AG10803 (cell line): ENCODE measurements at regions not wholly inside any gene's neighbourhood (a gene's known extent, or its start where the extent isn't known, plus 50 kb on each side); places are given as distances from the start of the nearest gene placed in this dataset.

ENCODE experiments used
- DNase-seq: peaks from one replicate; pipeline ENCODE4 v3.0.0; 2010; ENCODE audit warnings: low read depth
- H3K4me3 ChIP-seq: 2 replicates; pipeline ENCODE4 v1.5.1; 2011; ENCODE audit warnings: mild to moderate bottlenecking, low read length, control low read depth
- CTCF ChIP-seq: conservative IDR thresholded peaks from 2 replicates; pipeline ENCODE4 v1.5.1; 2011; ENCODE audit warnings: mild to moderate bottlenecking, low read length, control low read depth, inconsistent platforms

- no peak overlapping the region for H3K4me3 ChIP-seq
- DNase-seq: peak; percentile 68
- no peak for TF ChIP-seq CTCF
Measured at GRCh38 chr4:24657768-24658617, 73.6 kb upstream of the DHX15 start.

GRCh38 chr4:24659241-24659961 lies 75.0 kb upstream of the DHX15 start:
- DNase-seq: no peak
- H3K4me3 ChIP-seq: no peak overlapping the region
- no peak for TF ChIP-seq CTCF

GRCh38 chr4:24662056-24662455 lies 77.7 kb upstream of the DHX15 start:
- no peak for TF ChIP-seq CTCF
- H3K4me3 ChIP-seq: no peak overlapping the region
- DNase-seq: no peak

- no peak overlapping the region for H3K4me3 ChIP-seq
- no peak for TF ChIP-seq CTCF
- DNase-seq: no peak
Measured at GRCh38 chr4:24662542-24662941, 78.2 kb upstream of the DHX15 start.

GRCh38 chr4:24664956-24665355 lies 80.6 kb upstream of the DHX15 start:
- no peak for TF ChIP-seq CTCF
- DNase-seq: peak; percentile 92
- H3K4me3 ChIP-seq: peak overlapping the region; percentile 8

- no peak for TF ChIP-seq CTCF
- no peak overlapping the region for H3K4me3 ChIP-seq
- no peak for DNase-seq
Measured at GRCh38 chr4:24666316-24666715, 82.0 kb upstream of the DHX15 start.

GRCh38 chr4:24666816-24667477 lies 82.6 kb upstream of the DHX15 start:
- TF ChIP-seq CTCF: no peak
- no peak overlapping the region for H3K4me3 ChIP-seq
- no peak for DNase-seq
